ENCODE measurements at regions not wholly inside any gene's neighbourhood (a gene's known extent, or its start where the extent isn't known, plus 50 kb on each side); places are given as distances from the start of the nearest gene placed in this dataset.

DNA sequence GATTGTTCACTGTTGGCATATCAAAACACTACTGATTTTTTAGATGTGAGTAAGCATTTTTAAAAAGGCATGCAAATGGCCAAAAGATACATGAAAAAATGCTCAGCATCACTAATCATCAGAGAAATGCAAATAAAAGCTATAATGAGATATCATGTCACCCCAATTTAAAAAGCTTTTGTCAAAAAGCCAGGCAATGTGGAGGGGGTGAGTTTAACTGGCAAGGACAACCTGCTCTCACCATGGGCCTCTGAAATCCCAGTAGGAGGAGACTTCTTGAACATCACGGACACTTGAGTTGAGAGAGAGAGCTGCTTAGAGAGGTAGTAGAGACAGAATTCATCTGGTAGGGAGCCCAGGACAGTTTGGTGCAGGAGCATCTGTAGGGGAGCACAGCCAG lies 347.1 kb upstream of the MPDZ start (continued):
- TF ChIP-seq, protein P1, sequence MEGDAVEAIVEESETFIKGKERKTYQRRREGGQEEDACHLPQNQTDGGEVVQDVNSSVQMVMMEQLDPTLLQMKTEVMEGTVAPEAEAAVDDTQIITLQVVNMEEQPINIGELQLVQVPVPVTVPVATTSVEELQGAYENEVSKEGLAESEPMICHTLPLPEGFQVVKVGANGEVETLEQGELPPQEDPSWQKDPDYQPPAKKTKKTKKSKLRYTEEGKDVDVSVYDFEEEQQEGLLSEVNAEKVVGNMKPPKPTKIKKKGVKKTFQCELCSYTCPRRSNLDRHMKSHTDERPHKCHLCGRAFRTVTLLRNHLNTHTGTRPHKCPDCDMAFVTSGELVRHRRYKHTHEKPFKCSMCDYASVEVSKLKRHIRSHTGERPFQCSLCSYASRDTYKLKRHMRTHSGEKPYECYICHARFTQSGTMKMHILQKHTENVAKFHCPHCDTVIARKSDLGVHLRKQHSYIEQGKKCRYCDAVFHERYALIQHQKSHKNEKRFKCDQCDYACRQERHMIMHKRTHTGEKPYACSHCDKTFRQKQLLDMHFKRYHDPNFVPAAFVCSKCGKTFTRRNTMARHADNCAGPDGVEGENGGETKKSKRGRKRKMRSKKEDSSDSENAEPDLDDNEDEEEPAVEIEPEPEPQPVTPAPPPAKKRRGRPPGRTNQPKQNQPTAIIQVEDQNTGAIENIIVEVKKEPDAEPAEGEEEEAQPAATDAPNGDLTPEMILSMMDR (IDR thresholded peaks at IDR 0.05; ENCODE audit: low read depth, low read length, missing input control), result no peak
- no peak for TF ChIP-seq JUND (IDR thresholded peaks at IDR 0.05)
- no peak for TF ChIP-seq TAF1 (conservative IDR thresholded peaks at IDR 0.05)
- TF ChIP-seq HNF4G (IDR thresholded peaks at IDR 0.05), result no peak
- TF ChIP-seq RAD21 (IDR thresholded peaks at IDR 0.05), result no peak
- no peak for TF ChIP-seq NR2F2 (IDR thresholded peaks at IDR 0.05)

DNA sequence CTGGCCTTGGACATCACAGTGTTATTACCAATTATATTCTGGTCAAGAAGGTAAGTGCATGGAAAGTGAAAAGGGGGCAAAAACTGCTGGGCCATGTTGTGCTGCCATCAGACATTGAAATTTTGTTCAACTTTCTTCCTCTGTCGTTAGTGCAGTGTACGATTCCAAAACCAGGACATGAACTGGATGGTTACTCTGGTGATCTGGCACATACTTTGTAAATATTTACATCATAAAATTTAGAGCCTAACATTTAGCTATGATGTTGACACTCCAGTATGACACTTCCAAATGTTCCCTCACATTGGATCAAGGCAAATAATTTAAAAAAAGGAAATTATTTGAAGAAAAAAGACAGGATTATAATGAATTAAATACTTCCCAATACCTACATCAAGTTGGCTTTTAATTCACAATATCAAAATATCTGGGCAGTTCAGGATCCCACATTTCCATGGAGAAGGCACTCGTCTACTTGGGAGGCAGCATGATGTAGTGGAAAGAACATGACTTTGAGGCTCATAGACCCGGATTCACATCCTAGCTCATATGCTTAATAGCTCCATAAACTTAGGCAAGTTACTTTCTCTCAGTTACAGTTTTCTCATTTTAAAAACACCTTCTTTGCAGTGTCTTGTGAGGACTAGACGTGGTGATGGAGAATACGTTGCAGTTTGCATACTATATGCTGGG lies 342.5 kb upstream of the MPDZ start:
- no peak overlapping the region for H3K4me3 ChIP-seq (ENCODE audit: low read depth in 1 of 3, low read length in 3 of 3)
- H3K27ac ChIP-seq (ENCODE audit: low read depth in 1 of 2, low read length in 2 of 2), result no peak overlapping the region
- H3K27me3 ChIP-seq (ENCODE audit: control insufficient read depth in 4 of 4, insufficient read depth in 4 of 4, low read length in 3 of 4), result no peaks in the 10 kb centered on the region
- H3K9ac ChIP-seq (ENCODE audit: low read depth in 1 of 2, low read length in 2 of 2), result no peak overlapping the region
- no peaks in the 10 kb centered on the region for H3K4me1 ChIP-seq (ENCODE audit: control insufficient read depth in 4 of 4, insufficient read depth in 4 of 4, low read length in 3 of 4)
- H3K36me3 ChIP-seq (ENCODE audit: control insufficient read depth in 4 of 4, insufficient read depth in 3 of 4, low read depth in 1 of 4, low read length in 3 of 4), result no peaks in the 10 kb centered on the region
- 65% methylated on average over 6 of the region's 6 CpGs for WGBS
- TF ChIP-seq HNF4G (IDR thresholded peaks at IDR 0.05) (no peak), NR2F2 (IDR thresholded peaks at IDR 0.05) (no peak), RAD21 (IDR thresholded peaks at IDR 0.05) (no peak), JUND (IDR thresholded peaks at IDR 0.05) (no peak), FOXA1 (IDR thresholded peaks at IDR 0.05) (no peak)
- TF ChIP-seq, protein P2, sequence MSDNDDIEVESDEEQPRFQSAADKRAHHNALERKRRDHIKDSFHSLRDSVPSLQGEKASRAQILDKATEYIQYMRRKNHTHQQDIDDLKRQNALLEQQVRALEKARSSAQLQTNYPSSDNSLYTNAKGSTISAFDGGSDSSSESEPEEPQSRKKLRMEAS (IDR thresholded peaks at IDR 0.05), result no peak
- TF ChIP-seq, protein P3, sequence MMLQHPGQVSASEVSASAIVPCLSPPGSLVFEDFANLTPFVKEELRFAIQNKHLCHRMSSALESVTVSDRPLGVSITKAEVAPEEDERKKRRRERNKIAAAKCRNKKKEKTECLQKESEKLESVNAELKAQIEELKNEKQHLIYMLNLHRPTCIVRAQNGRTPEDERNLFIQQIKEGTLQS (IDR thresholded peaks at IDR 0.05), result no peak
- peaks cover 0 to 3% (median 0%) of the 10 kb centered on the region in 4 donors for H3K9me3 ChIP-seq (ENCODE audit: control insufficient read depth in 4 of 4, low read length in 3 of 4)
- no peak for DNase-seq (ENCODE audit: low spot score)

DNA sequence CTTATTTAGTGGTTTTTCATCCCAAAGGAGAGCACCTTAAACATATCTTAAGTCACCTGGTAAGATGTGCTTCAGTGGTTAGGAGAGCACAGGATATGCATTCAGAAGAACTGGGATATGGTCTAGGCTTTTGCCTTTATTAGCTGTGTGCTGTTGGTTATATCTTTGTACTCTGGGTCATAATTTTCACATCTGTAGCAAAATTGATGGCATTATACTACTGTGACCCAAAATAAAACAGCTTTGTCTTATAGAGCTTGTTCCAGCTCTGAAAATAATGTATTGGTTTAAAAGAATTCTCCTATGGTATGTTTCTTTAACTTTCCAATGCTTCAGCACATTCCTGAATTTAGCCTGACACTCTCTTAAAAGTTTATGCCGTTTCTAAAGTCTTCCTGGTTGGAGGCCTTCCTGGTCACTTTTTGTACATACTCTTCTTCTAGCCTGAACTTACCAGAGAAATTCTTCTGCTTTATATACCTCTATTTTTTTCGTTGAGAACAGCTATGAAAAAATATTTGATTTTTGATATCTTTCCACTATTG lies 337.1 kb upstream of the MPDZ start:
- TF ChIP-seq HNF4A (conservative IDR thresholded peaks at IDR 0.05) (no peak), SP1 (IDR thresholded peaks at IDR 0.05) (no peak), RAD21 (IDR thresholded peaks at IDR 0.05) (no peak), EGR1 (IDR thresholded peaks at IDR 0.05; ENCODE audit: low read depth in 2 of 2) (no peak), FOXA2 (IDR thresholded peaks at IDR 0.05) (no peak), TAF1 (conservative IDR thresholded peaks at IDR 0.05) (no peak), JUND (IDR thresholded peaks at IDR 0.05) (no peak), YY1 (IDR thresholded peaks at IDR 0.05) (no peak), NR2F2 (IDR thresholded peaks at IDR 0.05) (no peak)
- TF ChIP-seq, protein P1 (IDR thresholded peaks at IDR 0.05; ENCODE audit: low read depth, low read length, missing input control), result no peak
- TF ChIP-seq, protein P3 (IDR thresholded peaks at IDR 0.05), result no peak
- TF ChIP-seq, protein P2 (IDR thresholded peaks at IDR 0.05), result no peak
- no peak for DNase-seq (ENCODE audit: low spot score)
- no peak overlapping the region for H3K27ac ChIP-seq (ENCODE audit: low read depth in 1 of 2, low read length in 2 of 2)
- H3K9me3 ChIP-seq (ENCODE audit: control insufficient read depth in 4 of 4, low read length in 3 of 4), result peaks cover 0 to 4% (median 2%) of the 10 kb centered on the region in 4 donors
- H3K4me3 ChIP-seq (ENCODE audit: low read depth in 1 of 3, low read length in 3 of 3), result no peak overlapping the region
- no peak overlapping the region for H3K9ac ChIP-seq (ENCODE audit: low read depth in 1 of 2, low read length in 2 of 2)
- H3K27me3 ChIP-seq (ENCODE audit: control insufficient read depth in 4 of 4, insufficient read depth in 4 of 4, low read length in 3 of 4), result no peaks in the 10 kb centered on the region
- H3K4me1 ChIP-seq (ENCODE audit: control insufficient read depth in 4 of 4, insufficient read depth in 4 of 4, low read length in 3 of 4), result no peaks in the 10 kb centered on the region
- no peaks in the 10 kb centered on the region for H3K36me3 ChIP-seq (ENCODE audit: control insufficient read depth in 4 of 4, insufficient read depth in 3 of 4, low read depth in 1 of 4, low read length in 3 of 4)
- 58% methylated on average over 2 of the region's 2 CpGs for WGBS
